GM06990 (cell line): ENCODE measurements at regions not wholly inside any gene's neighbourhood (a gene's known extent, or its start where the extent isn't known, plus 50 kb on each side); places are given as distances from the start of the nearest gene placed in this dataset.
"Not testable (repeated sequence)": the region's sequence is repeated elsewhere in the genome, so short reads cannot be mapped to it uniquely, and the experiment has no call there.

Source experiments
- DNase-seq: peaks from one replicate; pipeline ENCODE4 v3.0.0-alpha.2; 2011; ENCODE audit not compliant: insufficient read length; ENCODE audit errors: extremely low read depth
- H3K27me3 ChIP-seq: replicated peaks from 2 replicates; pipeline ENCODE4 v1.6.0; 2011; ENCODE audit warnings: low read length; ENCODE audit not compliant: control insufficient read depth, insufficient read depth
- H3K36me3 ChIP-seq: 2 replicates; pipeline ENCODE4 v1.5.1; 2011; ENCODE audit warnings: low read length; ENCODE audit not compliant: control insufficient read depth, insufficient read depth
- H3K4me3 ChIP-seq: replicated peaks from 2 replicates; pipeline ENCODE4 v1.5.1; 2011; ENCODE audit warnings: low read depth, mild to moderate bottlenecking, control low read depth, low read length
- CTCF ChIP-seq: IDR thresholded peaks from 2 replicates; pipeline ENCODE4 v1.5.1; 2011; ENCODE audit warnings: low read length, control low read depth, mild to moderate bottlenecking, inconsistent platforms; ENCODE audit not compliant: insufficient read depth, poor library complexity, severe bottlenecking

- H3K27me3 ChIP-seq, DNase-seq, H3K4me3 ChIP-seq, H3K36me3 ChIP-seq: not testable (repeated sequence)
Observed at GRCh38 chr2:181737302-181737701, 57.0 kb upstream of the NEUROD1 start.

GRCh38 chr2:181738074-181738473, 57.8 kb upstream of the NEUROD1 start:
- TF ChIP-seq CTCF: peak; percentile 18
- no peak overlapping the region for H3K4me3 ChIP-seq
- no peaks in the 10 kb centered on the region for H3K27me3 ChIP-seq
- DNase-seq: no peak
- H3K36me3 ChIP-seq: no peaks in the 10 kb centered on the region

- Histone ChIP-seq H3K36me3 (no peaks in the 10 kb centered on the region), H3K4me3 (no peak overlapping the region), H3K27me3 (no peaks in the 10 kb centered on the region)
- TF ChIP-seq CTCF: no peak
- DNase-seq: no peak
Observed at GRCh38 chr2:181738563-181738962, 58.2 kb upstream of the NEUROD1 start.

- DNase-seq: no peak
- no peak overlapping the region for H3K4me3 ChIP-seq
- no peak for TF ChIP-seq CTCF
- H3K36me3 ChIP-seq: no peaks in the 10 kb centered on the region
- no peaks in the 10 kb centered on the region for H3K27me3 ChIP-seq
Observed at GRCh38 chr2:181741756-181742155, 61.4 kb upstream of the NEUROD1 start.

- no peak for TF ChIP-seq CTCF
- no peaks in the 10 kb centered on the region for H3K36me3 ChIP-seq
- no peak for DNase-seq
- H3K27me3 ChIP-seq: no peaks in the 10 kb centered on the region
- no peak overlapping the region for H3K4me3 ChIP-seq
Observed at GRCh38 chr2:181742361-181742760, 62.0 kb upstream of the NEUROD1 start.

GRCh38 chr2:181742922-181743722, 62.8 kb upstream of the NEUROD1 start:
- Histone ChIP-seq H3K4me3 (no peak overlapping the region), H3K36me3 (no peaks in the 10 kb centered on the region), H3K27me3 (no peaks in the 10 kb centered on the region)
- DNase-seq: no peak
- TF ChIP-seq CTCF: peak; percentile 53
